ENCODE measurements at regions not wholly inside any gene's neighbourhood (a gene's known extent, or its start where the extent isn't known, plus 50 kb on each side); places are given as distances from the start of the nearest gene placed in this dataset.

DNA sequence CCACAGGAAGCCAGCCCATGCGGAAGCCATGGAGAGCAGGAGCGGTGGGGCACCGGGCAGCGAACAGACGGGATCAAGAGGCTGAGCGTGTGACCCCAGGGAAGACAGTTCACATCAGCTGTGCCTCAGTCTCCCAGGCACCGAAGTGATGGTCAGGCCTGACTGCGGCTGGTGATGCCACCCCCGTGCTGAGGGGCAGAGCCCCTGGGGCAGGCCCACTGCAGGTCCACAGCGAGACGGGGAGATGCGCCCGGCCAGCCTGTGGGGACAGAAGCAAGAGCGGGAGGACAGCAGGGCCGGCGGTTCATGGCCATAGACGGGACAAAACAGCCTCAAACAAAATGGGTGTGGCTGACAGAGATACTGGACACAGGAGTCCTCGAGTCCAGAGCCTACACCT is 93.8 kb downstream of the RIPK4 start:
- Histone ChIP-seq H3K4me3 (ENCODE audit: extremely low read depth in 1 of 4, insufficient read depth in 2 of 4, low read depth in 3 of 4, low read length in 4 of 4) (no peak overlapping the region), H3K23ac (ENCODE audit: insufficient read length) (no peak overlapping the region), H3K79me1 (ENCODE audit: low read depth, low read length) (no peaks in the 10 kb centered on the region), H4K20me1 (replicated peaks in 1 of 2; ENCODE audit: control insufficient read depth in 1 of 2, insufficient read depth in 2 of 2, low read length in 2 of 2) (peaks cover 0 to 3% of the 10 kb centered on the region in 2 experiments), H2AK5ac (ENCODE audit: low read depth, low read length) (0 out of 2 replicates have a peak overlapping the region, but pooled peaks have one; percentile 80), H2BK12ac (ENCODE audit: low read depth, low read length) (peak overlapping the region; percentile 75; the same call in 1 of the 2 replicates), H2BK15ac (ENCODE audit: low read length) (no peak overlapping the region), H3K4ac (replicated peaks; ENCODE audit: insufficient read length, low read depth, low read length) (no peak overlapping the region), H3K27me3 (replicated peaks in 1 of 4; ENCODE audit: control insufficient read depth in 3 of 4, extremely low read depth in 1 of 4, insufficient read depth in 3 of 4, low read length in 3 of 4) (no peaks in the 10 kb centered on the region; a peak in 1 of 7 replicates), H3K9ac (replicated peaks in 1 of 4; ENCODE audit: extremely low read depth in 1 of 4, low read depth in 3 of 4, low read length in 3 of 4) (no peak overlapping the region), H3K79me2 (ENCODE audit: control insufficient read depth in 1 of 2, insufficient read depth in 2 of 2, low read length in 2 of 2) (no peaks in the 10 kb centered on the region), H3K9me3 (ENCODE audit: insufficient read depth in 2 of 2, low read depth in 1 of 2, low read length in 1 of 2) (no peaks in the 10 kb centered on the region), H3K23me2 (ENCODE audit: low read depth, low read length) (peaks cover 4% of the 10 kb centered on the region; the same call in 1 of the 2 replicates), H4K5ac (ENCODE audit: insufficient read length, low read depth, low read length) (no peak overlapping the region), H3K27ac (ENCODE audit: low read depth, low read length) (no peak overlapping the region), H4K8ac (ENCODE audit: extremely low read depth, insufficient read depth, low read length) (no peak overlapping the region), H2BK5ac (ENCODE audit: low read depth, low read length) (peak overlapping the region; percentile 71; the same call in 1 of the 2 replicates), H2BK120ac (replicated peaks; ENCODE audit: low read depth, low read length) (no peak overlapping the region), H2BK20ac (ENCODE audit: low read length) (peak overlapping the region; percentile 41; the same call in 1 of the 2 replicates), H3K4me1 (replicated peaks in 1 of 4; ENCODE audit: control insufficient read depth in 3 of 4, insufficient read depth in 4 of 4, low read length in 3 of 4) (peaks cover 6 to 8% (median 7%) of the 10 kb centered on the region in 4 experiments; a peak in 5 of 7 replicates), H3K18ac (ENCODE audit: extremely low read depth, low read length) (peak overlapping the region; percentile 79; the same call in 1 of the 2 replicates), H3K56ac (replicated peaks; ENCODE audit: insufficient read length, low read depth, low read length) (no peak overlapping the region), H3K4me2 (ENCODE audit: insufficient read depth in 1 of 2, low read depth in 2 of 2, low read length in 2 of 2) (no peak overlapping the region), H3K36me3 (ENCODE audit: control insufficient read depth in 2 of 4, insufficient read depth in 4 of 4, low read length in 3 of 4) (no peaks in the 10 kb centered on the region), H3K14ac (ENCODE audit: insufficient read length) (no peak overlapping the region), H4K91ac (replicated peaks; ENCODE audit: insufficient read length, low read length) (peak overlapping the region; percentile 31), H2AFZ (ENCODE audit: low read length) (no peak overlapping the region)
- DNase-seq (ENCODE audit: low read depth in 1 of 2, low spot score in 2 of 2), result no peak
- POLR2A ChIA-PET (ENCODE audit: partially characterized antibody), result interaction anchor here (1.1 kb wide), 1 partner anchor 11 kb away, joined by 3 read pairs; no protein-coding TSS in a partner anchor
- CTCF ChIA-PET (ENCODE audit: partially characterized antibody), result interaction anchor here (1.2 to 1.8 kb wide), 5 partner anchors 8 to 72 kb away, joined by 3 to 13 read pairs (median 4); no protein-coding TSS in a partner anchor
- no peak for FAIRE-seq
- 85% methylated on average over 16 of the region's 18 CpGs; no CpG with 5 or more reads in 1 of the 2 experiments for WGBS, 2 experiments (ENCODE audit: extremely low coverage in 1 of 2, insufficient coverage in 1 of 2, insufficient read length in 1 of 2, insufficient replicate concordance in 2 of 2, low coverage in 1 of 2, low lambda C conversion rate in 2 of 2, missing lambda C conversion rate in 1 of 2)
- no peak for TF ChIP-seq GABPA (IDR thresholded peaks at IDR 0.05; ENCODE audit: borderline replicate concordance, insufficient read depth, low read length)
- no peak for TF ChIP-seq JUN (IDR thresholded peaks at IDR 0.05; ENCODE audit: low read depth, low read length)
- no peak for TF ChIP-seq FOSL1 (IDR thresholded peaks at IDR 0.05; ENCODE audit: insufficient read depth, low read depth, low read length)
- TF ChIP-seq ASH2L (IDR thresholded peaks at IDR 0.05; ENCODE audit: low read length), result no peak
- TF ChIP-seq SIRT6 (IDR thresholded peaks at IDR 0.05; ENCODE audit: low read length), result no peak
- no peak for TF ChIP-seq EGR1 (IDR thresholded peaks at IDR 0.05; ENCODE audit: borderline replicate concordance, low read depth, low read length)

Data from H1 (cell line).